ENCODE measurements at regions not wholly inside any gene's neighbourhood (a gene's known extent, or its start where the extent isn't known, plus 50 kb on each side); places are given as distances from the start of the nearest gene placed in this dataset.

DNA sequence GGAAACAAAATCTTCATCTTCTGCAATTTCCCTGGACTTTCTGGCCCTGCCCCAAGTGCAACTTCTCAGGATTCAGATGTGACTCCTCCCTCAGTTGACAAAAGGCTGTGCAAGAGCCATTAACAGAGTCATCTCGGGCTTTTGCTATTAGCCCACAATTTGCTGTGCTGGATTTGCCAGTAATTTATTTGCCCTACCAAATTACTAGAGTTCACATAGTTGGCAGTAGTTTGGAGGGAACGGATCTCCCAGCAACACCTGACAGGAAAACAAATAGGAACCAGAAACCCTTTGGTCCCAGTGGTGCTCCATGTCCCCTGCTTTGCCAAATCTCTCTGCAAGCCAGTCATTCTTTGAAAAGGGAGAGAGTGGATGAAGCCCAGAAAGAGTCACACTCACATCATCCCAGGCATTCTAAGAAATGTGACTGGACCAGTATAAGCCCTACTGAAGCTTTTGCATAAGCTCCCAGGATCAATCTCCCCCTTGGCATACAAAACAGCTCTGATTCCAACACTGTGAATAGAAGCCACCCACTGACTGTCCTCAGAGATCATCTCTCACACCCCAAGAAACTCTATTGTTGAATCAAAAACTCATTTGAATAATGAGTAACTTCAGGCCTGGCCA is 350.1 kb upstream of the NBEA start:
- no peak for DNase-seq (ENCODE audit: low read depth in 2 of 3, low spot score in 1 of 3)

DNA sequence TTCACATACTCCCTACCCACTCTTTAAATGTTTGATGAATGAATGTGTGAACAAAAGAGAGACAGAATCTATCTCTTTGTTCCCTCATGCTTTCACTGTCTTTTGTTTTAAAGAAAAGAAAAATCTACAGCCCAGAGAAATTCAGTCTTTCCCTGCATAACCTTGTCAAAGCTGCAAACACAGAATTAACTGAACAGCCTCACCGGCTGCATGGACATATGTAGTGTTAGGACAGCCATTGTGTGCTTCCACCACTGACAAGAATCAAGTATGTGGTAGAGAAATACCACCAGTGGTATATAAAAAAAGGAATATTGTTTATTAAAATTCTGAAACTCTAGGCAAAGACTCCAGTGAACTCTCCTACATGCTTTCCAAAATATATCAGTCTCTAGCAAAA is 348.4 kb upstream of the NBEA start:
- no peak for DNase-seq (ENCODE audit: low read depth in 2 of 3, low spot score in 1 of 3)

DNA sequence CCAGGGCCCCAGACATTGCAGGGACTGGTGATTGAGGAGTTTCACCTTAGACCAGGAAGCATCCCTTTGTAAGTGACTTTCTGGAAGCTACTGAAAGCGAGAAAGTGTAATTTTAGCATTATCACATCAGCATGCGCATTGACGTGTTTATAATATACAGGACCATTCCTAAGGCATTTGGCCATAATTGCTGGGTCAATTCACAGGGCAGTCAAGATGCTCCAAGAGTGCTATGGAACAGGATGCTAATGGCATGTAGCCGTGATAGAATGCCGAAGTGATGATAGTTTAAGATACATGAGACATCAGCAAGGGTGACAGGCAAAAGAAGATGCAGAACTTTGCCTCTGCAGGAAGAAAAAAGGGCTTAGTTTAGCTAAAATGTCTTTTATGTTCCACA is 347.6 kb upstream of the NBEA start:
- no peak for DNase-seq (ENCODE audit: low read depth in 2 of 3, low spot score in 1 of 3)

DNA sequence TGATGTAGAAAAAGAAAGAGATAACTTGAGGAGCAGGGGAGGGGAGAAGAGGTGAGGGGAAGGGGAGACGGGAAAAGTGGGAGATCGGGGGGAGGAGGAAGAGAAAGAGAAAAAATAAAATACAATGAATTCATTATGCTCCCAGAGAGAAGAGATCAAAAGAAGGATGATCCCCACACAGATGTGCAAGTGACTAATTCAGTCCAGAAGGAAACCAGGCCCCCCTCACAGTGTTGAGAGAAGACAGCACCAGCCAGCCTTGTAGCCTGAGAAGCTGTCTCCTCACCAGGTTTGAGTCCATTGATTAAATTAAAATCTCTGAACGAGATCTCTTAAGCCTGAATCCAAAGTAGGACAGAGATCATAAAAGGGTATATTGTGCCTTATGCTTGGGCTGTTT is 333.7 kb upstream of the NBEA start:
- DNase-seq (ENCODE audit: low read depth in 2 of 3, low spot score in 1 of 3) = no peak

DNA sequence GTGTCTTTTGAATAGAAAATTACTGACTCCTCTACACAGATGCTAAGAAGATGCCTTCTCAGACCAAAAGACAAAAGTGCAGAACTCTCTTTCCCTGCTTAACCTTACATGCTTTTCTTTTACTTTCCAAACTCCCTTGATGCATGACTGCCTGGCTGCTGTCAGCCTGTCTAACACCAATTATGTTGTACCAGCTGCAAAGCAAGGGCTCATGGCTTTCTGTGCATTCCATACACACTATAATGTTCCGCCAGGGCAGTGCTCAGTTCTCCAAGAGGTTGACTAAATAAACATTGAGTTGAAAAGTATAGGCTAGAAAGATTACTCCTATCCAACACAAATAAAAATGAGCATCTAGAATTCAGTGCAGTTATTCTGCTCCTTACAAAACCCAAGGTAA is 330.4 kb upstream of the NBEA start:
- no peak for DNase-seq (ENCODE audit: low read depth in 2 of 3, low spot score in 1 of 3)

DNA sequence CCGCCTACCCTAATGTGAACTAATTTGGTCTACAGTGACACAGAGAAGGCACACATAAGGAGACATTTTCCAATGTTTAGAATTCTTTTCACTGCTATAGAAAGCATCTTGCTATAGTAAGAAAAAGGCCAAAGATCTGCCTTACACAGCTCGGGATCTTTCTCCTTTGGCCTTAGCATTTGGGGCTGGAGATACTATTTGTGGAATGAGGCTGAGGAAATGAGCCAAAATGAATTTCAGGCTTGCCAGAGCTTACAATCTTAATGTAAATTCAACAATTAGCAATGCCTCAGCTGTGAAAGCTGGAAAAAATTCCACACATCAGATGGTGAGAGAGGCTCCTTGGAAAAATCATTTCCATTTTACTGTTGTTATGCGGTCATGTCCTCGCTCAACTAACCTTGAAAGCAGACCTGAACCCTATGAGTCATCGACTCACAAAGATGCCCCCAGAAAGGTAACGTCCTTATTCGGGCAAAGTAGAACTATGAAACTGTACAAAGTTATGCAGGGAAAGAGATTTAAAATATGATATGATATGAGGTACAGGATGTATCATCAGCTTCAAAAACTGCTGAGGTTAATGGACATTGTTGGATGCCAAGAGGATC is 324.5 kb upstream of the NBEA start:
- no peak for DNase-seq (ENCODE audit: low read depth in 2 of 3, low spot score in 1 of 3)

DNA sequence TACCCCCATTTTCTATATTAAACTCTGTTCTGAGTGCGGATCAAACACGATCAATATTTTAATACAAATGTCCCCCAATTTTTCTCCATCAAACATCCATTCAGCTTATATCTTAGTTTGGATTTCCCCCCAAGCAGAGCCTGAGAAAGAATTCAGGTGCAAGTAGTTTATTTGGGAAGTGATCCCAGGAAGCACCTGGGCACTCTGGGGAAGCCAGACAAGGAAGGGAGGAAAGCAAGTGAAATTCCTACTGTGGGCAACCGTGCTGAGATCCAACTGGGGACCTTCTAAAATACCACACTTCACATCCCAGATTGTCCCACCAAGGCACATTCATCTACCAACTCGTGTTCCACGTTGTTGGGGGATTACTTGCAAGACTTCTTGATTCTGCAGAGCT is 323.4 kb upstream of the NBEA start:
- no peak for DNase-seq (ENCODE audit: low read depth in 2 of 3, low spot score in 1 of 3)

DNA sequence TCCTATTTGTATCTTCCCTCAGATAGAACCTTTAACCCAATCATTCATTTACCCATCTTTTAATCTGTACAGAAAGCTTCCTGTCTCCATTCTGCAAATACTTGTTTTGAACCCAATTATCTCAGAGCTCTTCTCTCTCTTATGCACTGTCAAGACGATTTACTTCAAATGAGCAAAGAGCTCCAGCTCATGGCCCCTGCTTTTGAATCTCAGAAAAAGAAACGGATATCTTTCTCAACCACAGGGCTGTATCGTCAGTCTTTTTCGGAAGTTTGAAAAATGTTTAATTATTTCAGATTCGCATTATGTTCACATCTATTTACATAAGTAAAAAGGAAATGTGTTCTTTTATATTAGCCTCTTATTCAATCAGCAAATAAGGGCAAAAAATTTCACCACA is 322.7 kb upstream of the NBEA start:
- no peak for DNase-seq (ENCODE audit: low read depth in 2 of 3, low spot score in 1 of 3)

DNA sequence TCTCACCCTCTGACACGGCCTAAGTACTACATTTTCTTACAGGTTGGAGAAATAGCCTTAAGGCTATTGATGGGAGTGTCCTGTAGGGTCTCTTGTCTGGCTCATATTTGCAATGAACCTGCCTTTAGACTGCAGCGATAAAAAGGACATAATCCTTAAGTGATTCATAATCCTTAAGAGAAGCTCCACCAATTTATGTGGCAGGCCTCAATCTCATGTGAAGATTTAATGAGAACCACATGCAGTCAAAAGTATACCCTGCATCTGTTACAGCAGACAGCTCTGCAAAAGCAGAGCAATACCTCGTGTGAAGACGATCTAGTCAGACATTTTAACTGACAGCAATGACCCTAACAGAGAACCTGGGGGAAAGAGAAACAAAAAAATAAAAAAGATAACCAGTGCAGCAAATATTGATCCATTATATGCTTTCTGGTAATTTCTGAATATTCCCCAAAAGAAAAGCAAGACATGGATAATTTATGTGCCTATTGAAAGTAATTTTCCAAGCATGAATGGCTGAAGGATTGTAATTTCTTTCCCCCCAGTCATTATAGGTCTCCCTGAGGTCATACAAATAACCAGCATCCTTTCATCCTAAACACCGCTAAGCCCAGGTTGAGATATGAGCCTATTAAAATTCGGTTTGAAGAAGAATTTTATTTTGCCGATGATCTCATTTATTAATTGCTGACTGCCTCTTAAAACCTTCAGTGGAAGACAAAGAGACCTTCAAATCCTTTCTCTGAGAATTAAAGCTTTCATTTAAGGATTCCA is 321.8 kb upstream of the NBEA start:
- DNase-seq (ENCODE audit: low read depth in 2 of 3, low spot score in 1 of 3) = no peak

DNA sequence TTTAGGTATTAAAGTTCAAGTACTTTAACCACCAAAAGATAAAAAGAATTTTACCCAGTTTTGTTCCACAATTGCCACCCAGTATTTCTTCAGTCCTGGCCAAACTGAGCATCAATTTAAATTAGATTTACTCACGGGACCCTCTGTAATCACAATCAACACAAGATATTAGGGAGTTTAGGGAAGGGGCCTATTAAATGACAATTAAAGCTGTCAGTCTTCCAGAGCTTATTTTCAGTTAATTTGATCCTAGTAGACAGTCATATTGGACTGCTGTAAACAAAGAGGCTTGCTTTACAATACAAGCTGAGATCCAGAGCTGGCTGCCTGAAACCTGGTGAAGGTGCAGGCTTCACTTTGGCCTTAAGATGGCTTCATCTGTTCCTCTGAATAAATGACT is 321.2 kb upstream of the NBEA start:
- no peak for DNase-seq (ENCODE audit: low read depth in 2 of 3, low spot score in 1 of 3)

DNA sequence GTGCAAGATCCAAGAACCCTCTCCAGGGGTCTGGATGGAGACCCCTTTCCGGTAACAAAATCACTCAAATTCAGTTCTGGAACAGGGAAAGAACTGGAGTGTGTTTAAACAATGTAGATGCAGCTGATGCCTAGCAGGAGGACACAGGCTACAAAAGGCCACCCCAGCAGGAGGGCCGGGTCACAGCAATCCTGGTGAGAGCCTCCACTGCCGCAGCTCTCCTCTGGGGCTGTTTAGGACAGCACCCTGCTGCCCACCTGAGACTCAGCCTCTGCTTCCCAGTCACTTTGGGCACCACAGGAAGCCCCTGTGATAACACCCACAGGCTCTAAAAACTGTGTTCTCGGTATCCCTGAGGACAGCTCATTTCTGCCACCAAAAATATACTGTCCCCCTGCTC is 318.7 kb upstream of the NBEA start:
- no peak for DNase-seq (ENCODE audit: low read depth in 2 of 3, low spot score in 1 of 3)

DNA sequence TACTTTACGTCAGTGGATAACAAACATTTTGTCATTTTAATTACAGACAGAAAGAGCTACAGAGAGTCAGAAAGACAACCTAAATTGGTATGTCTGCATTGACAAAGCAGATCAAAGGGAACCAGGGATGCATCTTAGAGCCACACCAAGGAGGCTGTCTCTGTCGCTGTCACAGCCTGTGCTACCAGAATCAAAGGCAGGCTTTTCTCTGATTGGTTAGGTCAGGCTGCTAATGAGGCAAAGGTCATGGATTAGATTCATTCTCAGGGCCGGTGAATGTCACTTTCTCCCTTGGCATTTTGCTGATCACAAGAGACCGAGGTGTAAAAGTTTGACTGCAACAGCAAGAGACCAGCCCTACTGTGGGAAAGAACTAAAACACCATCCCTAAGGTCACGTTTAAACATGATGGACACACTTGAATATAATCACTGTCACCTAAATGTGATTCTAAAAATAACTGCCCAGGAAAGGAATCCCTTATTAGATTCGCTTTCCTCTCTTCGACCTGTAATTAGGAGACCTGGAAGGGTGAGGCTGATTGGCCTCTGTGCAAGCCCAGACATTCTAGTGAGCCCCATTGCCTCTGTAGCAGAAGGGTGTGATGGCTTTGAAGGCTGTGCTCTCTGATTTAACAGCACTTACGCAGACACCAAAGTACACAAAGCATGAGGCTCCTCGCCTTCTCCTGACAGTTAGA is 314.4 kb upstream of the NBEA start:
- no peak for DNase-seq (ENCODE audit: low read depth in 2 of 3, low spot score in 1 of 3)

DNA sequence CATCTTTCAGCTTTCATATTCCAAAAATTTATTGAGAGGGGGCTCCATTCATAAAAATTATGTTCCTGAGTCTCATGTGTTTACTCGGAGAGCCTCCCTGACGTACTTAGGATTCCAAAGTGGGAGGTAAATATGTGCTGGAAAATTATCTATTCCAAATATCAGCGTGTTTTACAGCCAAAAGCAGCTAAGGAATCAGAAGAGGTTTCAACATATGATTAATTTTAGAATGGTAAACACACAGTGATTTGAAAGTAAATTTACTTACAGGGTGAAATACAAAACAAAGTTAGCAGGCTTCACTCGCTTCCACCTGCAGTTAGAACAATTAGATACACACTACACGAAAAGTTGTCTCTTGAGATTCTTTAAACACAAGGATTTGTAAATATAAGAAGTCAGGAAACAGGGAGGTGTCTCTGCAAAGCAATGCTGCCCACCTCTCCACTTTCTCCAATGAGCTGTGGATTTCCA is 313.8 kb upstream of the NBEA start:
- DNase-seq (ENCODE audit: low read depth in 2 of 3, low spot score in 1 of 3) = no peak

DNA sequence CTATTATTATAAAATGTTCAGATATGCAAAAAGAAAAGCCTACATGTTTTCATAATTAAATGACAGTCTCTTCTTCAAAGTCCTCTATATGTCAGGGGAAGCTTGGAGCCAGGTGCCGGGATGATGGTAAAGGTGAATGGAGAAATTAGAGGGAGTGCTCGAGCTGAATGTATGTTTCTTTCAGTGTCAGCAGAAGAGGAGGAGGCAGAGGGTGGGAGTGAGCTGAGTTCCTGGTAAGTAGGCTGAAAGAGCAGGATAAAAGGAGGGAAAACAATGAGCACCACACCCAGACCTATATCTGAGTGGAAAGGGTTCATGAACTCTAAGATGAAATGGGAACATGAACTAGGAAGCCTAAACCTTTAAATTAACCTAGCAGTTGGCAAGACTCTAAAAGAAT is 307.6 kb upstream of the NBEA start:
- DNase-seq (ENCODE audit: low read depth in 2 of 3, low spot score in 1 of 3) = no peak

DNA sequence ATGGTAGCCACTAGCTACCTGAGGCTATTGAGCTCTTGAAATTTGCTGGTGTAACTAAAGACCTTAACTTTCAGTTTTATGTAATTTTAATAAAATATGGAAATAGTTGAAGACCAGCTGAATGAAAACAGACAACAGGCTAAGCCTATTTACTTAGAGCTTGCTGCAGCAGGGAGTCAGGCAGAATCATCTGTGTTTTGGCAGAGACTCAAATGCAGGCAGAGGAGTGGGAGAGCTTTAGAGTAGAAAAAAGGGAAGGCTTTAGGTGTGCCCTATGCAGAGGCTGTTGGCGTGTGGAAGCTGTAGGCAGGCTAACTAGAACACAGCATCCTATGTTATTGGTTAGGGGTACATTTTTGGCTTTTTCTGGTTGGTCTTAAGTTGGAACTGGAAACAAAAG is 304.9 kb upstream of the NBEA start:
- DNase-seq (ENCODE audit: low read depth in 2 of 3, low spot score in 1 of 3) = no peak

DNA sequence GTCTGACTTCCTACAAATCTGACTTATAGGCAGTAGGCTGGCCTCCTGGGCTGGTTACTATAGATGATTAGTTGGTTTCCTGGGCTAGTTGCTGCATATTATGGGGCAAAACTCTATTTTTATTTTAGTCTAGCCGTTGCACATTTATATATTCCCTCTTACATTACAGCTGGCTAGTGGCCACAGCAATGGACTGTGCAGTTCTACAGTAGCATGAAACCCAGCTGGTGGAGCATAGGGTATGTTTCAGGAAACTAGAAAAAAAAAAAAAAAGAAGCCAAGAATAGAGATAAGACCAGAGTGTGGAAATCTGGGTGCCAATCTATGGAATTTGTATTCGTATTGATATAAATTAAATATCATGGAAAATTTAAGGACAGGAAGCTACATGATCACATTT is 304.4 kb upstream of the NBEA start:
- DNase-seq (ENCODE audit: low read depth in 2 of 3, low spot score in 1 of 3) = no peak

DNA sequence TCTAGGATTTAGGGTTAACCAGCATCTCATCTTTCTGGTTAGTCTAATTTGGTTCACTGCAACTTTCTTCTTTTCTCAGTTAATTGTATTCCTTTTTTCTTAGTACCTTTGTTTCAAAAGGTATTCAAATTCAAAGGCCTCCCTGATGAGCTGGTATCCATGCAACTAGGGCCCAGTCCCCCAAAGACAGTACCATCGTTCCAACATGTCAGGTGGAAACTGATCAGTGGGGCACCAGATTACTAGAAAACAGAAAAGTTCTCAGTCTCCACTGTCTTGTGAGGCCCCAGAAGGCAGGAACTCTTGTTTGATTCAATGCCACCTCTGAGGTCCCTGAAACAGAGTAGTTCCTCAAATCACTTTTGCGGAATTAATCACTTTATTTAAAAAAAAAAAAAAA is 303.2 kb upstream of the NBEA start:
- no peak for DNase-seq (ENCODE audit: low read depth in 2 of 3, low spot score in 1 of 3)

DNA sequence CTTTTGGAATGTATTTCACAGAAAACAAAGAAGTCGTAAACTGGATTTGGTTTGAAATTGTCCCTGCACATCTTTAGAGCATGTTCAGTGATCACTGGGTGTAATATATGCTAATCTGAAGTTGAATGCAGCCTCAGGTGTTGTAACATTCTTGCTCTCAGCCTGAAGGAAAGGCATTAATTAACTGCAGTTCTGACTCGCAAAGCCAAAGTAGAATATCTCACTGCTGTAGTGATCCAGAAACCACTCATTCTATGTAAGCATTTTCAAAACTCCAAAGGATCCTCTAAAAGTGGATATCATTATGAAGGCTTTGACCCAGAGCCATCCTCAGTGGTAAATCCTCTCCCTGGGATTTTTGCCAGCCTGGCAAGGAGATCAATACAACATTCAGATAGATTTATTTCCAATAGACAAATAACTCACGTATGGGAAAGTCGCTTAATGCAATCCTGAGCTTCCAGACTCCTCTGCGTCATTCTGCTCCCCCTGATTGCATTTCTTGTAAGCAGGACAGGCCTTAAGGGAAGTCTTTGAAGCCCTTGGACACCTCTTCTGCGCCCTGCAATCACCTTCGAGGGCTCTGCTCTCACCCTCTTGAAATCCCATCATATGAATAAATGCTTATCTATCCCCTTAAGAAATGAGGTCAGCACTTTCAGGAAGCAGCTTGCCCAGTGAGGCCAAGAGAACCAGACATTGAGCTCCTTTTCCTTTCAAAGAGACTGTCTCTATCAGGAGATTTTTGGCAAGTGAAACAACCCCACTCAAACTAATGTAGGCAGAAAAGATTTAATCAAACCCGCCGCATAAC is 301.7 kb upstream of the NBEA start:
- DNase-seq (ENCODE audit: low read depth in 2 of 3, low spot score in 1 of 3) = no peak

DNA sequence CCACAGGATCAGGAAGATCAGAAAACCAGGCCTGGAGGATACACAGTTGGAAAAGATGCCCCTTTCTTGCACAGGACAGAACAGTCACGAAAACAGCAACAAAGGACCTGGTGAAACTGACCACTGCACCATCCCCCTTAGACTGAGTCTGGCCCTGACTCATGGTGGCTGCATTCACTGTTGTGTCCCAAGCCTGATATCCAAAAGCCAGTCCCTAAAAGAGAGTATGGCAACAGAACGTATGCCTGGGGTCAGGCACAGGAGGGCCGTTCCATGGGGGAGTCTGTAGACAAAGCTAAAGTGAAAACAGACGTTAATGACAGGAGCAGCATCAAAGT is 301.1 kb upstream of the NBEA start:
- no peak for DNase-seq (ENCODE audit: low read depth in 2 of 3, low spot score in 1 of 3)

DNA sequence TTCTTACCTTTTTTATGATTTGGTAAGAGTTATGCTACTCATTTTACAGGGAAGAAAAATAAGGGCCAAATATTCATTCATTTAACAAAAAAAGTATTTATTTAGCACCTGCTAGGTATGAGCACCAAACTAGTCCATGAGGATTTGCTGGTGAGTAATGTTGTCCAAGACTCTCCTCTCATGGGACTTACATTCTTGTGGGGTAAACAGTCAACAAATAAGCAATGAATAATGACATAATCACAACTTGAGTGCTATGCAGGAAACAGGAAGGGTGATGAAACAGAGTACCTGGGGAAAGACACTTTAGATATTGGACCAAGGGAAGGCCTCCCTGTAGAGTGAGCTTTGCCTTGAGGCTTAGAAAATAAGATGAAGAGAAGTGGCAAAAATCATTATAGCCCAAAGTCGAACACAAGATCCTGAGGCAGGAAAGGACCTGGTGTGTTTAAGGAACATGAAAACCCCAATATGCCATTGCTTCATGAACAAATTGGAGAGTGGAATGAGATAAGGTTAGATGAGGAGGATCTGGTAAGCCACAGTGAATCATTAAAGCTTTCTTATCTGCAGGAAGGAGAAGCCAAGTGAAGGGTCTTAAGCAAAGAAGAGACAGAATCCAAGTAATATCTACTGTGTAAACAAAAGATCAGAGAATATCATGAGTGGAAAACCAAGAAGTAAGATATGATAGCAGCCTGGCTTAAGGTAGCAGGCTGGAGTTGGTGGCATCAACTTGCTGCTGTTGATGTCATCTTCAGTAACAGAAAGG is 294.5 kb upstream of the NBEA start:
- DNase-seq (ENCODE audit: low read depth in 2 of 3, low spot score in 1 of 3) = no peak

DNA sequence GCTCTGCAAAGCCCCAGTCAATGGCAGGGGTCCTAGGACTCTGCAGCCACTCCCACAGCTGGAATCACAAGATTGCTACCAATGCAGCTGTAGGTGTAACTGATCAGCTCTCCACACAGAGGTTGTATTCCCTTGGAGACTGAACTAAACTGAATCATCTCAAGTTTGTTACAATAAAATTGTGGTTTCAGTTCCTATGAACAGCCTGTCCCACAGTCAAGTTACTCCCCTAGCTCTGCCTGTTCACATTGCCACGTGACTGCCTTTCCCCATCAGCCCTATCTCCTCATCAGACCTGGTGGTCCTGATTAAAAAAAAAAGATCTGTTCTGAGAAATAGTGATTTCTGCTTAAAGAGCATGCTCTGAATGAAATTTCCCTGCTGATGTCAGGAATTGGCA is 287.9 kb upstream of the NBEA start:
- DNase-seq (ENCODE audit: low read depth in 2 of 3, low spot score in 1 of 3) = no peak

Data from stimulated activated CD4-positive, alpha-beta T cell treated with anti-CD3 and anti-CD28 coated beads, Interleukin-12 subunit alpha, Interleukin-12 subunit beta, amount 100 ng/mL, for 48 hours (primary cell).